Stimulated activated CD4-positive, alpha-beta T cell treated with anti-CD3 and anti-CD28 coated beads, Interleukin-12 subunit alpha, Interleukin-12 subunit beta, amount 100 ng/mL, for 24 hours (primary cell): ENCODE measurements at regions not wholly inside any gene's neighbourhood (a gene's known extent, or its start where the extent isn't known, plus 50 kb on each side); places are given as distances from the start of the nearest gene placed in this dataset.

Source experiments
- DNase-seq, 2 experiments: peaks; one replicate each; pipeline ENCODE4 v3.0.0-alpha.2; 2020; ENCODE audit warnings: low read depth in 2 of 2

DNA sequence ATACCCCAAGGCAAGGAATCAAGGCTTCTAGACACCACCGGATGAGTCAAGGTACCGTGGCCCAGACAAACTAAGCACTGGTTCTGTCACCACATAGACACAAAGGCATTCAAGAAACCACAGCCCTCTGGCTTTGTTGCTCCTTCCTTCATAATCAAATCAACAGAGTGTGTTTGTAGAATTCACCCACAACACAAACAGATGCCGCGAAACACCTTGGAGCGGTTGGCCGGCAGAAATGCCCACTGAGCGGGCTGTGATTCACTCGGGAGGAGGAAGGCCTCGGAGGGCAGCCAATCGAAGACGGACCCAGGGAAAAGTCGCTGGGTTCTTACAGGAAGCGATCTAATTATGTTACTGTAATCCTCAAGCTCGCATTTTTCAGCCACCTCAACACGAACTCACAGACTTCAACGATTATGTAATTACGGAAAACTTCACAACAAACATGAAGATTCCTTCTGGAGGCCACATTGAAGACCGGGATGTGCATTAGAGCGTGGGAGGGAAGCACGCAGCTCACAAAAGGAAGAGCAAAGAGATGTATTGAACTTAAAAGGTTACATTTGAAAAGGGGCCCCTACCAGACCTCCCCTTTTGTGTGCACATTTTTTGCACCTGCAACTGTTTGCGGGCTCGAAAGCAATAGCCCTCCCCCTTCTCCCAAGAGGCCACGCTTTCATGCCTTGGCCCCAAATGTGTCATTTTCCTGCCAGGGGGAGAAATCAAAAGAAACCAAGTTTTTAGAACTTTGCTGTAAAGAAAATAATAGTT is 184.7 kb upstream of the PREP start:
- DNase-seq: no peak

DNA sequence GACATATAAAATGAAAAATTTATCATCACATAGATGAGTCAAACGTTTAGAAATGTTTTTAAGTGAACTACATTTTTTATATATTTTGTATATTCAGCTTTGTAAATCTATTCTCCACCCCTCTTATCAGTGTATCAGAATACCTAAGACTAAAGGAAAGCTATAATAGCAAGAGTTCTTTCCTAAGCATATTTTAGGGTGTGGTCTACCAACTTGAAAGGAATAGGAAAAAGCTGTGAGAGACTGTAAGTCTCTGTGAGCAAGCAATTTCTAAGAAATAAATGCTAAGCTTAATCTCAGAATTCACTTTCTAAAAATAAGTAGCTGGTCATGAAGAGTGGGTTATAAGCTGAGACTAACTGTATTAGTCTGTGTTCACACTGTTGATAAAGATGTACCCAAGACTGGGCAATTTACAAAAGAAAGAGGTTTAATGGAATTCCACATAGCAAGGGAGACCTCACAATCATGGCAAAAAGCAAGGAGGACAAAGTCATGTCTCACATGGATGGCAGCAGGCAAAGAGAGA is 175.4 kb upstream of the PREP start:
- no peak for DNase-seq

DNA sequence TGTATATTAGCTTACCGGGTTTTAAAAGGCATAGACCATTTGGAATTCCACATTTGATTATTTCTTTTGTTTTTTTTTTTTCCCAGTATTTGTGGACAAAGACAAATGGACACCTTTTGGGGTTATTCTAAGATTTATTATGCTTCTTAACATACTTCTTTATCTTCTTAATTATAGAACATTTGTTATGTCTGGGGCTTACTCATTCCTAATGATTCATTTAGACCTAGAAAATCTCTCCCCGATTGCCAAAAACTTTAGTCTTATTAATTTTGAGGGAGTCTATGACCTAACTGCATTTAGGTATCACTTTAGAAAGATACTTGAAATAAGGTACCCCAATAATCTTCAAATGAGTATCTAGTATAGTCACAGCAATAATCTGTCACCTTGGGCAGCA is 170.7 kb upstream of the PREP start:
- DNase-seq: no peak

DNA sequence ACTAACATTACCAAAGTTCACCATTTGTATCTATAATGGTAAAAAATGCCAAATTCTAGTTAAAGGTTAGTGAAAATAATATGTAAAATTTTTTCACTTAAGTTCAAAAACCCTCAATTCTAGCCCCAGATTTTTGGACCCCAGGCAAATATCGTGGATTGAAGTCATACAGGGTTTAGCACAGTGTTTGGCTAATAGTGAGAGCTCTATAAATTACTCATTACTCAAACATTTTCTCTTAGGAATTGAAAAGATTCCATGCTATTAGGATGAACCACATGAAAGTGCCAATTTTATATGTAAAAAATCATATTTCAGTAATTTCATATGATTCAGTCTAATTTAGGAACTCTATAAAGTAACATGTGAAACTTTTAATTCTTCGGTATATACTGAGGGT is 170.3 kb upstream of the PREP start:
- DNase-seq: no peak

GRCh38 chr6:105570416-105570815 is 167.5 kb upstream of the PREP start:
- no peak for DNase-seq

DNA sequence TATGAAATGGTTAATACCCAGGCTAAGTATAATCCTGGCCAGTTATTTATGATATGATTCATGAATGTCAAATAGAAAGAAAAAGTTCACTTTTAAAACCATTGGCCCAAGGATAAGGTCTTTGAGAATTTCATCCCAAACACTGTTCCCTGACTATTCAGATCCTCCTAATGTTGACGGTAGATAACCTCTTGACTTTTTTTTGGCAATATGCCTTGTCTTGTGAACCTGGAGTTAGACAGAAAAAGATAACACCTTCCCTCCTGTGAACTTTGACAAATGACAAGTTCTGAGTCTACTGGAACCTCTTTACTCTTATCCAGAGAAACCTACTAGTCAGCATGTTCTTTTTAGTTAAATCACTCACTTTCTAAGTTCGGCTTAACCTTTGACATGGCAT is 166.8 kb upstream of the PREP start:
- no peak for DNase-seq

- no peak for DNase-seq
Measured at GRCh38 chr6:105568751-105569150, 165.9 kb upstream of the PREP start.

DNA sequence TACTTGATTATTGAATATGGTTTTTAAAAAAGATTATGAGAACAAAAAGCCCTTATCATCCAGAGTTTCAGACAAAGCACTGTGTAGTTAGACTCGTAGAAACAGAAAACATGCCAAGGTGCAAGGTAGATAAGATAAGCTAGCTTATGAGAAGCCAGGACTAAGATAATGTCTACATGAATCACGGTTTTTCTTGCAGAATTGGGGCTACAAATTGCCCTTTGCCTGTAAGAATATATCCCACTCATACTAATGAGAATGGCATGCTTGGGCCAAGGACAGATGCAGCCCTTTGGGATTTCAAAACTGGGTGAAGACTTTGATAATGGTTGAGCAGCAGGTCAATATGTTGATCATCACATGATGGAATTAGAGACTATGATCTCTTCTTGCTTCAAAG is 165.3 kb upstream of the PREP start:
- no peak for DNase-seq

- no peak for DNase-seq
Measured at GRCh38 chr6:105567140-105567539, 164.3 kb upstream of the PREP start.

DNA sequence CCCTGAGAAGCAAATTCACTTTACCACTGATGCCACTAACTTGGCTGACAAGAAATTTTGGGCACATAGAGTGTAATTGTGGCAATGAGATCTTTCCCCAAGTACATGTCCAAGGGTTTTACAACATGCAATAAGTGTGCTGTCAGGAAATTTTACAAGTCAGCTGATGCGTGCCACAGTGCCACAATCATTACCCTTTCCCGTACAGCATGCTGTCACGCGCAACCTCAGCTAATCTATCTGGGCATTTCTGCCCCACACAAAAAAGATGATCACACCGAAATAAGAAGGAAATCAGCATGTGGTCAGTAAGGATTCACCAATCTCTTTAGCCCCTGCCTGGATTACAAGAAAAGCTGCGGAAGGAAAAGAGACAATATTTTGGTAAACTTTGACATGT is 163.6 kb upstream of the PREP start:
- DNase-seq: no peak

DNA sequence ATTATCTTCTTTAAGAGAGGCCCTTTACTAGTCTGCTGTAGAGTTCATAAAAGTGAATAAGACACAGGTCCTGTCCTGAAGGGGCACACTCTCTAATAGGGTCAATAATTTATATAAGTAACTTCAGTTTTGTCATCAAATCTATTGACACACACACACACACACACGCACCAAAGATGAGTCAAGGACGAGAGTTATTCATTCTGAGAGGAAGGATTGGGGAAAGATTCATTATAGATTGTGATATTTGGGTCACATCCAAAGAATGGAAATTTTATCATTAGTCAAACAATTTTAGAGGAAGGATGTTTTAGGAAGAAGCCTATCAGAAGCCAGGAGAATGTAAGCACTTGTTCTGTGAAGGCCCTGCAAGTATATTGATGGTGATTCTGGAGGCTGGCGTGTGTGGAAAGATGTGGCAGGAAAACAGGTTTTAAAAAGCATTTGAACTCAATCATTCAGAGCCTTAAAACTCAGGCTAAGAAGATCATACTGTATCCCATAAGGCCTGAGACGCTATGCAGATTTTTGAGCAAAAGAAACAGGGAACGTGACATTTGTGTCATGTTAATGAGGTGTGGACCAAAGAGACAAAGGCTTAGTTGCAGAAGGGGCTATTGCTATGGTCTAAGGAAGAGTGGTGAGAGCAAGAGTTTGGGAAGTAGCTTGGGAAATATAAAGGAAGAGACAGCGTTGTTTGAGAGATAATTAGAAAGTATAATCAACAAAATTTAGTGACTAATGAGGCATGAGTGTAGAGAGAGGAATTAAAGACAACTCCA is 161.4 kb upstream of the PREP start:
- no peak for DNase-seq

GRCh38 chr6:105562027-105562426 is 159.1 kb upstream of the PREP start:
- no peak for DNase-seq

DNA sequence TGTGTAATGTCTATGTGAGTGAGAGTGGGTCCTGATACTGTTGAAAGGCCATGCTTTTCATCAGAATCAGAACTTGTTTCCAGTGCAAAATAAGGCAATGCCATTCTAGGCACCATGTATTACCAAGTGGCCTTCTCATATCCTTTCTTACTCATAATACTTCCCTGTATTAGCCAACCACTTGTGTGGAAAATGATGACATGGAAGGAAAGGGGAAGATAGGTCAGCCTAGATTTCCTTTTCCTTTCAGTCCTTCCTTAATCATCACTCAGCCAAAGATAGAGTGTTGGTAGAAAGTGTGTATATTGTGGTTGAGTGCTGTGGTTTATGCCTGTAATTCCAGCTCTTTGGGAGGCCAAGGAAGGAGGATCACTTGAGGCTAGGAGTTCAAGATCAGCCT is 158.6 kb upstream of the PREP start:
- DNase-seq: no peak

GRCh38 chr6:105560611-105561066 is 157.8 kb upstream of the PREP start:
- DNase-seq: no peak

DNA sequence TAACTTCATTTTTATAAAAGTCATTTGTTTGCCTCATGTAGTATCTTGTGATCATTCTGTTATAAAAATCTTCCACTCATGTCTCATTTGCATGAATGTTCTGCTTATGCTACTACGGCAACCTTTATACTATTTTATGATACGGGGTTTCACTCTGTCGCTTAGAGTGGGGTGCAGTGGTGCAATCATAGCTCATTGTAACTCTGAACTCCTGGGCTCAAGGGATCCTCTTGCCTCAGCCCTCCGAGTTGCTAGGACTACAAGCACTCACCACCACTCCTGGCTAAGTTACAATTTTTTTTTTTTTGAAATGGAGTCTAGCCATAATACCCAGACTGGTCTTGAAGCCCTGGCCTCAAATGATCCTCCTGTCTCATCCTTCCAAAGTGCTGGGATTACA is 154.4 kb upstream of the PREP start:
- no peak for DNase-seq

- no peak for DNase-seq
Measured at GRCh38 chr6:105553171-105553570, 150.3 kb upstream of the PREP start.

- DNase-seq: no peak
Measured at GRCh38 chr6:105550955-105551620, 148.2 kb upstream of the PREP start.

DNA sequence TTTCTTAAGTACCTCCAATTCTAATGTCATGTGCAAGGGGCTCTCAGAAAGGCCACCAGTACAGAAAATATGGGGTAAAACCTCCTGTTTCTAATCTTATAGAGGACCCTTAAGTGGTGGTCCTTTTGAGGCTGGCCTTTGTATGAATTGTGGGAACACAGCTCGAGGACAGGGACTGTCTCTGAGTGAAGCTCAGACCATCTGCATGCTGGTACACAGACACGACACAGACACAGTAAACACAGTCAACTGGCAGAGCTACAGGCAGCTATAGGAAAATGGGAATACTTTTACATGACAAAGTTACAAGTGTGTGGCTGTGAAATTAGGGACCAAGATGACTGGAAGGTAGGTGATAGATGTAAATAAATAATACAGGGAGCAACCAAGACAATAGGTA is 143.9 kb upstream of the PREP start:
- no peak for DNase-seq

GRCh38 chr6:105545947-105546731 is 143.3 kb upstream of the PREP start:
- DNase-seq: no peak

GRCh38 chr6:105545228-105545920 is 142.5 kb upstream of the PREP start:
- no peak for DNase-seq

DNA sequence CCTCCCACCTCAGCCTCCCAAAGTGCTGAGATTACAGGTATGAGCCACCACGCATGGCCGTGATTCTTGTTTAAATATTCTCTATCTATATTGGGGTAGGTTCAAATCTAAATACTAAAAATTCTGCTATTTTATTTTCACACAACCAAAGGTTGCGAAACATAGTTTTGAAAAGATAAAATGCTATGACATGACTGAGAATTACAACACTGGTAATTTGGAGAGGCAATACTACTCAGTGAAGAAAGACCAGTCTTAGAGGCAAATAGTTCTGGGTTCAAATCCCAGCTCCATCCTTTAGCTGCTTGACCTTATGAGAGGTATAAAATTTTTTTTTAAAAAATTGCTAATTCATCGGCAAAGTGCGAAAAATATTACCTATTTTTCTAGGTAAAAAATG is 137.0 kb upstream of the PREP start:
- DNase-seq: no peak
